ENCODE measurements at regions not wholly inside any gene's neighbourhood (a gene's known extent, or its start where the extent isn't known, plus 50 kb on each side); places are given as distances from the start of the nearest gene placed in this dataset.

GRCh38 chr14:97282210-97283004 lies 485.2 kb downstream of the VRK1 start:
- Mint-ChIP-seq H3K27ac (no peak overlapping the region), H3K27me3 (ENCODE audit: low read depth) (no peaks in the 10 kb centered on the region), H3K4me3 (no peak overlapping the region), H3K36me3 (ENCODE audit: insufficient read depth in 2 of 2) (no peaks in the 10 kb centered on the region), H3K9me3 (no peaks in the 10 kb centered on the region), H3K4me1 (ENCODE audit: low read depth) (no peaks in the 10 kb centered on the region)
- DNase-seq = no peak
- no peak for ATAC-seq (replicated peaks in 1 of 2)

GRCh38 chr14:97283005-97283403 lies 485.8 kb downstream of the VRK1 start:
- Mint-ChIP-seq H3K9me3 (peaks cover 0 to under 1% of the 10 kb centered on the region in 2 donors), H3K36me3 (ENCODE audit: insufficient read depth in 2 of 2) (no peaks in the 10 kb centered on the region), H3K27me3 (ENCODE audit: low read depth) (peaks cover 3% of the 10 kb centered on the region), H3K4me1 (ENCODE audit: low read depth) (no peaks in the 10 kb centered on the region), H3K4me3 (no peak overlapping the region), H3K27ac (no peak overlapping the region)
- DNase-seq (no peak), ATAC-seq (replicated peaks in 1 of 2) (peak in 1 of 2 donors; percentile 42)

GRCh38 chr14:97283426-97283825 lies 486.2 kb downstream of the VRK1 start:
- H3K36me3 Mint-ChIP-seq (ENCODE audit: insufficient read depth in 2 of 2) = no peaks in the 10 kb centered on the region
- peaks cover 0 to 2% of the 10 kb centered on the region in 2 donors for H3K9me3 Mint-ChIP-seq
- no peak overlapping the region for H3K4me3 Mint-ChIP-seq
- no peak overlapping the region for H3K27ac Mint-ChIP-seq
- DNase-seq = no peak
- peaks cover 8% of the 10 kb centered on the region for H3K27me3 Mint-ChIP-seq (ENCODE audit: low read depth)
- H3K4me1 Mint-ChIP-seq (ENCODE audit: low read depth) = no peaks in the 10 kb centered on the region
- no peak for ATAC-seq (replicated peaks in 1 of 2)

GRCh38 chr14:97283841-97284240 lies 486.7 kb downstream of the VRK1 start:
- DNase-seq (no peak), ATAC-seq (replicated peaks in 1 of 2) (no peak)
- H3K4me1 Mint-ChIP-seq (ENCODE audit: low read depth) = no peaks in the 10 kb centered on the region
- no peak overlapping the region for H3K4me3 Mint-ChIP-seq
- peaks cover 0 to 2% of the 10 kb centered on the region in 2 donors for H3K9me3 Mint-ChIP-seq
- H3K27ac Mint-ChIP-seq = no peak overlapping the region
- no peaks in the 10 kb centered on the region for H3K36me3 Mint-ChIP-seq (ENCODE audit: insufficient read depth in 2 of 2)
- H3K27me3 Mint-ChIP-seq (ENCODE audit: low read depth) = peaks cover 12% of the 10 kb centered on the region

GRCh38 chr14:97287956-97288355 lies 490.8 kb downstream of the VRK1 start:
- no peak for DNase-seq
- Mint-ChIP-seq H3K9me3 (peaks cover 0 to 2% of the 10 kb centered on the region in 2 donors), H3K36me3 (ENCODE audit: insufficient read depth in 2 of 2) (no peaks in the 10 kb centered on the region), H3K4me1 (ENCODE audit: low read depth) (peaks cover 19% of the 10 kb centered on the region), H3K27me3 (ENCODE audit: low read depth) (peaks cover 12% of the 10 kb centered on the region), H3K27ac (no peak overlapping the region), H3K4me3 (no peak overlapping the region)
- no peak for ATAC-seq (replicated peaks in 1 of 2)

GRCh38 chr14:97290065-97290464 lies 492.9 kb downstream of the VRK1 start:
- Mint-ChIP-seq H3K36me3 (ENCODE audit: insufficient read depth in 2 of 2) (no peaks in the 10 kb centered on the region), H3K27me3 (ENCODE audit: low read depth) (peaks cover 12% of the 10 kb centered on the region), H3K9me3 (peaks cover 0 to 2% of the 10 kb centered on the region in 2 donors), H3K4me1 (ENCODE audit: low read depth) (peaks cover 19% of the 10 kb centered on the region), H3K27ac (no peak overlapping the region), H3K4me3 (no peak overlapping the region)
- DNase-seq (no peak), ATAC-seq (replicated peaks in 1 of 2) (no peak)

- DNase-seq = no peak
- no peak overlapping the region for H3K27ac Mint-ChIP-seq
- H3K36me3 Mint-ChIP-seq (ENCODE audit: insufficient read depth in 2 of 2) = no peaks in the 10 kb centered on the region
- no peak for ATAC-seq (replicated peaks in 1 of 2)
- peaks cover 12% of the 10 kb centered on the region for H3K27me3 Mint-ChIP-seq (ENCODE audit: low read depth)
- no peak overlapping the region for H3K4me3 Mint-ChIP-seq
- H3K4me1 Mint-ChIP-seq (ENCODE audit: low read depth) = peaks cover 19% of the 10 kb centered on the region
- peaks cover 0 to 2% of the 10 kb centered on the region in 2 donors for H3K9me3 Mint-ChIP-seq
Measured at GRCh38 chr14:97290977-97291376, 493.8 kb downstream of the VRK1 start.

- H3K27me3 Mint-ChIP-seq (ENCODE audit: low read depth) = peaks cover 2% of the 10 kb centered on the region
- no peaks in the 10 kb centered on the region for H3K36me3 Mint-ChIP-seq (ENCODE audit: insufficient read depth in 2 of 2)
- H3K4me1 Mint-ChIP-seq (ENCODE audit: low read depth) = peaks cover 22% of the 10 kb centered on the region
- H3K27ac Mint-ChIP-seq = no peak overlapping the region
- no peak for DNase-seq
- ATAC-seq (replicated peaks in 1 of 2) = no peak
- H3K9me3 Mint-ChIP-seq = no peaks in the 10 kb centered on the region
- H3K4me3 Mint-ChIP-seq = no peak overlapping the region
Measured at GRCh38 chr14:97293659-97294058, 496.5 kb downstream of the VRK1 start.

GRCh38 chr14:97295108-97295710 lies 498.0 kb downstream of the VRK1 start:
- Mint-ChIP-seq H3K9me3 (no peaks in the 10 kb centered on the region), H3K4me3 (no peak overlapping the region), H3K27me3 (ENCODE audit: low read depth) (no peaks in the 10 kb centered on the region), H3K4me1 (ENCODE audit: low read depth) (peaks cover 24% of the 10 kb centered on the region), H3K27ac (peak overlapping the region; percentile 79), H3K36me3 (ENCODE audit: insufficient read depth in 2 of 2) (no peaks in the 10 kb centered on the region)
- no peak for ATAC-seq (replicated peaks in 1 of 2)
- DNase-seq = no peak

- Mint-ChIP-seq H3K27me3 (ENCODE audit: low read depth) (peaks cover 6% of the 10 kb centered on the region), H3K4me3 (no peak overlapping the region), H3K9me3 (no peaks in the 10 kb centered on the region), H3K4me1 (ENCODE audit: low read depth) (peaks cover 21% of the 10 kb centered on the region), H3K36me3 (ENCODE audit: insufficient read depth in 2 of 2) (no peaks in the 10 kb centered on the region), H3K27ac (no peak overlapping the region)
- no peak for DNase-seq
- no peak for ATAC-seq (replicated peaks in 1 of 2)
Measured at GRCh38 chr14:97296176-97296575, 499.0 kb downstream of the VRK1 start.

- no peak overlapping the region for H3K4me3 Mint-ChIP-seq
- DNase-seq (no peak), ATAC-seq (replicated peaks in 1 of 2) (no peak)
- H3K36me3 Mint-ChIP-seq (ENCODE audit: insufficient read depth in 2 of 2) = no peaks in the 10 kb centered on the region
- peaks cover 17% of the 10 kb centered on the region for H3K4me1 Mint-ChIP-seq (ENCODE audit: low read depth)
- H3K27me3 Mint-ChIP-seq (ENCODE audit: low read depth) = peaks cover 6% of the 10 kb centered on the region
- H3K27ac Mint-ChIP-seq = no peak overlapping the region
- no peaks in the 10 kb centered on the region for H3K9me3 Mint-ChIP-seq
Measured at GRCh38 chr14:97297100-97297499, 499.9 kb downstream of the VRK1 start.

GRCh38 chr14:97298331-97298730 lies 501.1 kb downstream of the VRK1 start:
- peak overlapping the region in 1 of 2 donors; percentile 63 for H3K4me3 Mint-ChIP-seq
- ATAC-seq (replicated peaks in 1 of 2) (no peak), DNase-seq (no peak)
- no peak overlapping the region for H3K27ac Mint-ChIP-seq
- peaks cover 6% of the 10 kb centered on the region for H3K27me3 Mint-ChIP-seq (ENCODE audit: low read depth)
- H3K9me3 Mint-ChIP-seq = no peaks in the 10 kb centered on the region
- H3K4me1 Mint-ChIP-seq (ENCODE audit: low read depth) = peaks cover 17% of the 10 kb centered on the region
- H3K36me3 Mint-ChIP-seq (ENCODE audit: insufficient read depth in 2 of 2) = no peaks in the 10 kb centered on the region

GRCh38 chr14:97298736-97299135 lies 501.6 kb downstream of the VRK1 start:
- H3K4me1 Mint-ChIP-seq (ENCODE audit: low read depth) = peaks cover 17% of the 10 kb centered on the region
- H3K27me3 Mint-ChIP-seq (ENCODE audit: low read depth) = peaks cover 6% of the 10 kb centered on the region
- no peak overlapping the region for H3K4me3 Mint-ChIP-seq
- no peaks in the 10 kb centered on the region for H3K9me3 Mint-ChIP-seq
- H3K27ac Mint-ChIP-seq = no peak overlapping the region
- no peaks in the 10 kb centered on the region for H3K36me3 Mint-ChIP-seq (ENCODE audit: insufficient read depth in 2 of 2)
- no peak for DNase-seq
- ATAC-seq (replicated peaks in 1 of 2) = no peak
